ENCODE measurements at regions not wholly inside any gene's neighbourhood (a gene's known extent, or its start where the extent isn't known, plus 50 kb on each side); places are given as distances from the start of the nearest gene placed in this dataset.

GRCh38 chr17:71760062-71760720, 360.6 kb upstream of the SOX9 start:
- H4K5ac ChIP-seq (ENCODE audit: low read depth, low read length) = no peak overlapping the region
- intact Hi-C loops (cut with micrococcal nuclease) = no loop called here
- no peak overlapping the region for H2BK5ac ChIP-seq (ENCODE audit: low read depth, low read length, poor library complexity, severe bottlenecking)
- H3K9ac ChIP-seq (ENCODE audit: low read depth, low read length) = no peak overlapping the region
- dilution Hi-C loops (cut with HindIII; ENCODE audit: low sequenced_read_pairs, unreplicated experiment) = no loop called here
- TF ChIP-seq RAD21 (IDR thresholded peaks at IDR 0.05; ENCODE audit: low read length) (0 out of 2 replicates have a peak, but pooled peaks have one; percentile 7), MXI1 (IDR thresholded peaks at IDR 0.05; ENCODE audit: borderline replicate concordance, low read depth, low read length) (no peak), RCOR1 (IDR thresholded peaks at IDR 0.05; ENCODE audit: insufficient replicate concordance, low read length) (no peak)
- no peak overlapping the region for H2BK15ac ChIP-seq (ENCODE audit: low read depth, low read length)
- no peaks in the 10 kb centered on the region for H3K4me1 ChIP-seq (ENCODE audit: control insufficient read depth, insufficient read depth, low read length)
- H3K9me3 ChIP-seq (ENCODE audit: control insufficient read depth, insufficient read depth, low read length) = no peaks in the 10 kb centered on the region
- H3K56ac ChIP-seq (ENCODE audit: extremely low read depth, insufficient read depth, low read length) = no peak overlapping the region
- BruUV-seq (replicated peaks) = no TSS peak
- H3K14ac ChIP-seq (replicated peaks; ENCODE audit: low read depth, low read length) = no peak overlapping the region
- 0 out of 2 replicates have a peak, but pooled peaks cover 3% of the 10 kb centered on the region for H3K9me1 ChIP-seq (ENCODE audit: insufficient read depth, low read length)
- no peaks in the 10 kb centered on the region for H3K27me3 ChIP-seq (ENCODE audit: control insufficient read depth, insufficient read depth, low read length)
- no peak overlapping the region for H3K27ac ChIP-seq (ENCODE audit: insufficient read depth, low read length)
- no peak overlapping the region for H3K4ac ChIP-seq (ENCODE audit: low read depth, low read length)
- H2AK9ac ChIP-seq (replicated peaks; ENCODE audit: low read depth, low read length, poor library complexity) = no peak overlapping the region
- no peaks in the 10 kb centered on the region for H3K36me3 ChIP-seq (ENCODE audit: control insufficient read depth, insufficient read depth, low read length)
- H4K91ac ChIP-seq (ENCODE audit: insufficient read depth, low read depth, low read length) = no peak overlapping the region
- H2BK120ac ChIP-seq (ENCODE audit: low read depth, low read length) = no peak overlapping the region
- POLR2A ChIA-PET (ENCODE audit: unreplicated experiment) = no interaction called here
- no peak overlapping the region for H3K23ac ChIP-seq (ENCODE audit: low read depth, low read length)
- H3K4me3 ChIP-seq (ENCODE audit: insufficient read depth, low read depth, low read length) = no peak overlapping the region
- no peaks in the 10 kb centered on the region for H4K20me1 ChIP-seq (ENCODE audit: insufficient read depth, low read length)
- 0 out of 2 replicates have a peak overlapping the region, but pooled peaks have one; percentile 1 for H3K4me2 ChIP-seq (ENCODE audit: low read depth, low read length)
- 0% methylated on average over 2 of the region's 6 CpGs; no CpG with 5 or more reads in 1 of the 2 experiments for WGBS, 2 experiments (ENCODE audit: extremely low coverage in 2 of 2, insufficient read length in 1 of 2)
- no peak overlapping the region for H4K8ac ChIP-seq (ENCODE audit: low read depth in 2 of 2, low read length in 2 of 2)
- H2AFZ ChIP-seq (replicated peaks; ENCODE audit: low read length, poor library complexity) = no peak overlapping the region
- no peak overlapping the region for H3K18ac ChIP-seq (ENCODE audit: low read depth, low read length)
- no peak overlapping the region for H2BK20ac ChIP-seq (ENCODE audit: low read depth, low read length)
- no peak overlapping the region for H2AK5ac ChIP-seq (ENCODE audit: low read depth, low read length)
- ATAC-seq (ENCODE audit: low read depth) = peak; percentile 17; the same call in 1 of the 2 replicates
- H3K79me1 ChIP-seq (ENCODE audit: low read depth in 1 of 2, low read length in 2 of 2) = no peaks in the 10 kb centered on the region
- CTCF ChIA-PET = interaction anchor here (0.6 to 1.3 kb wide), 2 partner anchors 10 to 287 kb away, joined by 3 to 4 read pairs; no protein-coding TSS in a partner anchor
- DNase-seq = peak; percentile 61
- in situ Hi-C loops (cut with MboI; ENCODE audit: low sequenced_read_pairs) = no loop called here

Data from IMR-90 (cell line).